ENCODE measurements at regions not wholly inside any gene's neighbourhood (a gene's known extent, or its start where the extent isn't known, plus 50 kb on each side); places are given as distances from the start of the nearest gene placed in this dataset.

DNA sequence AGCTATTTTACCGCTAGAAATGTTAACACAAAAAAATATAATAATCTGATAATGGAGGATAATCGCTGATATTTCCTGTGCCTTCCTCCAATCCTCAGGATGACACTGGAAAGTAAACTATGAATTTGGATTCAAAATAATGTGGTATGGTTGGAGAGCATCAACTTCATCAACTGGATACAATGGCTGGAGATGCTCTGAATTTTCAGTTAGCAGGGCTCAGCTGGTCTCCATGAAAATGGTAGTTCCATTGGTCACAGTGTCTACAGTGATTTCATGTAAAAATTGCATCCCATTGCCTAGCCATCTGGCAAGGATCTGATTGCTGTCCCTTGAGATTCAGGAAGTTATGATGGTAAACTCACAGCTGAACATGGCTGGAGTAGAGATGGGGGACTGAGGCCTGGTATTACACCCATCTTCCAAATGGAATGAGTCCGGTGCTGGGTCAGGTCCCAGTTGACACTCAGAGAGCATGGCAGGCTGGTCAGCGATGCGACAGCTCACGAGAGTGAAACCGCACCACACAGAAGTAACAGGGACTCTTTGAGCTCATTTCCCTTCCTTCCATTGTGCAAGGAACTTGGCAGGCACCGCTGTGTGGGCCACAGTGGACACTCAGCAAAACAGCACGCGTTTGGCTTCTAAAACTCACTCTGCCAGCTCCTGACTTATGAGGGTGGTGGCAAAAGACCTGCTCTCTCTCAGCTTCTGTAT is 142.4 kb upstream of the TNFAIP3 start:
- Histone ChIP-seq H3K4me2 (ENCODE audit: insufficient read depth, insufficient read length, low read length) (no peak overlapping the region), H3K4me1 (ENCODE audit: insufficient read depth, low read length) (no peaks in the 10 kb centered on the region), H2AFZ (ENCODE audit: low read length) (no peak overlapping the region), H4K20me1 (ENCODE audit: control insufficient read depth, insufficient read depth, insufficient read length) (no peaks in the 10 kb centered on the region), H3K9me3 (ENCODE audit: control insufficient read depth, low read depth, low read length) (no peaks in the 10 kb centered on the region), H3K18ac (ENCODE audit: insufficient read length, low read depth, low read length) (no peak overlapping the region), H3K27ac (ENCODE audit: insufficient read length, low read depth, low read length) (no peak overlapping the region), H2BK20ac (ENCODE audit: low read depth, low read length, poor library complexity, severe bottlenecking) (no peak overlapping the region), H3K79me1 (ENCODE audit: insufficient read depth, low read depth, low read length, poor library complexity, severe bottlenecking) (no peaks in the 10 kb centered on the region), H4K5ac (ENCODE audit: insufficient read length, low read depth, low read length) (no peak overlapping the region), H2AK5ac (ENCODE audit: insufficient read length, low read length) (no peak overlapping the region), H2BK120ac (ENCODE audit: low read depth, low read length, poor library complexity, severe bottlenecking) (no peak overlapping the region), H3K27me3 (ENCODE audit: insufficient read depth, low read length) (no peaks in the 10 kb centered on the region), H4K8ac (replicated peaks; ENCODE audit: insufficient read length, low read depth, low read length) (no peak overlapping the region), H3K23me2 (ENCODE audit: insufficient read length, low read depth, low read length, poor library complexity, severe bottlenecking) (no peaks in the 10 kb centered on the region), H3K9ac (ENCODE audit: extremely low read depth, insufficient read length, low read length) (no peak overlapping the region), H4K91ac (ENCODE audit: insufficient read length, low read depth, low read length) (no peak overlapping the region), H3K56ac (ENCODE audit: insufficient read length, low read depth, low read length) (no peak overlapping the region), H3K14ac (ENCODE audit: insufficient read depth, low read length) (no peak overlapping the region), H3K79me2 (ENCODE audit: insufficient read depth, low read length) (no peaks in the 10 kb centered on the region), H3T11ph (ENCODE audit: low read length) (no peak overlapping the region), H3K23ac (ENCODE audit: insufficient read length, low read depth, low read length) (no peak overlapping the region), H2BK12ac (ENCODE audit: insufficient read length, low read depth, low read length) (no peak overlapping the region), H2BK15ac (ENCODE audit: low read depth, low read length) (no peak overlapping the region), H2BK5ac (ENCODE audit: insufficient read length, low read length) (no peak overlapping the region), H3K4ac (ENCODE audit: low read depth, low read length) (no peak overlapping the region)
- no peaks in the 10 kb centered on the region; the same call in 1 of the 2 replicates for H3K27me3 Mint-ChIP-seq (ENCODE audit: low read depth)
- WGBS (ENCODE audit: extremely low coverage, insufficient read length, low lambda C conversion rate): no CpG with 5 or more reads among the region's 10 CpGs
- TF ChIP-seq, protein P1, sequence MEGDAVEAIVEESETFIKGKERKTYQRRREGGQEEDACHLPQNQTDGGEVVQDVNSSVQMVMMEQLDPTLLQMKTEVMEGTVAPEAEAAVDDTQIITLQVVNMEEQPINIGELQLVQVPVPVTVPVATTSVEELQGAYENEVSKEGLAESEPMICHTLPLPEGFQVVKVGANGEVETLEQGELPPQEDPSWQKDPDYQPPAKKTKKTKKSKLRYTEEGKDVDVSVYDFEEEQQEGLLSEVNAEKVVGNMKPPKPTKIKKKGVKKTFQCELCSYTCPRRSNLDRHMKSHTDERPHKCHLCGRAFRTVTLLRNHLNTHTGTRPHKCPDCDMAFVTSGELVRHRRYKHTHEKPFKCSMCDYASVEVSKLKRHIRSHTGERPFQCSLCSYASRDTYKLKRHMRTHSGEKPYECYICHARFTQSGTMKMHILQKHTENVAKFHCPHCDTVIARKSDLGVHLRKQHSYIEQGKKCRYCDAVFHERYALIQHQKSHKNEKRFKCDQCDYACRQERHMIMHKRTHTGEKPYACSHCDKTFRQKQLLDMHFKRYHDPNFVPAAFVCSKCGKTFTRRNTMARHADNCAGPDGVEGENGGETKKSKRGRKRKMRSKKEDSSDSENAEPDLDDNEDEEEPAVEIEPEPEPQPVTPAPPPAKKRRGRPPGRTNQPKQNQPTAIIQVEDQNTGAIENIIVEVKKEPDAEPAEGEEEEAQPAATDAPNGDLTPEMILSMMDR (conservative IDR thresholded peaks at IDR 0.05): no peak
- no peaks in the 10 kb centered on the region for H3K9me3 Mint-ChIP-seq
- no peak for DNase-seq
- no peak overlapping the region for H3K4me3 Mint-ChIP-seq
- H3K36me3 Mint-ChIP-seq (ENCODE audit: insufficient read depth in 1 of 3, low read depth in 3 of 3): no peaks in the 10 kb centered on the region
- H3K27ac Mint-ChIP-seq: no peak overlapping the region
- no peaks in the 10 kb centered on the region for H3K4me1 Mint-ChIP-seq

All from H9 (cell line).